Lung microvascular endothelial cell (primary cell): ENCODE measurements at regions not wholly inside any gene's neighbourhood (a gene's known extent, or its start where the extent isn't known, plus 50 kb on each side); places are given as distances from the start of the nearest gene placed in this dataset.

ENCODE experiments used
- DNase-seq, 2 donors: peaks; one replicate each; pipeline versions ENCODE4 v3.0.0 to v3.0.0-alpha.2; 2010; ENCODE audit warnings: low read depth in 2 of 2

GRCh38 chr14:98103705-98104104 lies 1168.3 kb downstream of the BCL11B start:
- DNase-seq: no peak

- DNase-seq: no peak
Observed at GRCh38 chr14:98109326-98109725, 1162.7 kb downstream of the BCL11B start.

GRCh38 chr14:98112194-98112780 lies 1159.7 kb downstream of the BCL11B start:
- no peak for DNase-seq

GRCh38 chr14:98114122-98114895 lies 1157.7 kb downstream of the BCL11B start:
- no peak for DNase-seq

GRCh38 chr14:98114946-98115345 lies 1157.1 kb downstream of the BCL11B start:
- DNase-seq: no peak

GRCh38 chr14:98118749-98119148 lies 1153.2 kb downstream of the BCL11B start:
- no peak for DNase-seq

- no peak for DNase-seq
Observed at GRCh38 chr14:98119739-98120138, 1152.3 kb downstream of the BCL11B start.

GRCh38 chr14:98120831-98121464 lies 1151.0 kb downstream of the BCL11B start:
- no peak for DNase-seq

- DNase-seq: no peak
Observed at GRCh38 chr14:98122527-98122926, 1149.5 kb downstream of the BCL11B start.

- DNase-seq: no peak
Observed at GRCh38 chr14:98130691-98131090, 1141.3 kb downstream of the BCL11B start.

GRCh38 chr14:98131406-98131805 lies 1140.6 kb downstream of the BCL11B start:
- no peak for DNase-seq

GRCh38 chr14:98133806-98134205 lies 1138.2 kb downstream of the BCL11B start:
- DNase-seq: no peak

- no peak for DNase-seq
Observed at GRCh38 chr14:98136012-98136789, 1135.8 kb downstream of the BCL11B start.

GRCh38 chr14:98137131-98138025 lies 1134.6 kb downstream of the BCL11B start:
- no peak for DNase-seq

GRCh38 chr14:98138666-98139065 lies 1133.3 kb downstream of the BCL11B start:
- DNase-seq: no peak

- DNase-seq: no peak
Observed at GRCh38 chr14:98140862-98141530, 1131.0 kb downstream of the BCL11B start.

- no peak for DNase-seq
Observed at GRCh38 chr14:98143566-98143965, 1128.4 kb downstream of the BCL11B start.

GRCh38 chr14:98144964-98145363 lies 1127.0 kb downstream of the BCL11B start:
- no peak for DNase-seq

GRCh38 chr14:98146416-98146815 lies 1125.6 kb downstream of the BCL11B start:
- DNase-seq: no peak

- no peak for DNase-seq
Observed at GRCh38 chr14:98154254-98154653, 1117.7 kb downstream of the BCL11B start.
